Endodermal cell (in vitro differentiated cells): ENCODE measurements at regions not wholly inside any gene's neighbourhood (a gene's known extent, or its start where the extent isn't known, plus 50 kb on each side); places are given as distances from the start of the nearest gene placed in this dataset.
"Not testable (repeated sequence)": the region's sequence is repeated elsewhere in the genome, so short reads cannot be mapped to it uniquely, and the experiment has no call there.

Experiments used
- DNase-seq: peaks from one replicate; pipeline ENCODE4 v3.0.0-alpha.2; 2017
- H3K27ac ChIP-seq: 2 replicates; pipeline ENCODE4 v1.5.1; 2013; ENCODE audit warnings: mild to moderate bottlenecking, low read depth, low read length, moderate library complexity
- H3K27me3 ChIP-seq: 2 replicates; pipeline ENCODE4 v1.6.1; 2013; ENCODE audit warnings: mild to moderate bottlenecking, low read length, moderate library complexity; ENCODE audit not compliant: insufficient read depth, control insufficient read depth, poor library complexity, severe bottlenecking
- H3K36me3 ChIP-seq: 2 replicates; pipeline ENCODE4 v1.7.0; 2013; ENCODE audit warnings: mild to moderate bottlenecking, low read length, moderate library complexity; ENCODE audit not compliant: control insufficient read depth, insufficient read depth
- H3K4me1 ChIP-seq: one replicate; pipeline ENCODE4 v1.7.0; 2013; ENCODE audit warnings: low read length; ENCODE audit not compliant: control insufficient read depth, insufficient read depth
- H3K4me3 ChIP-seq: 2 replicates; pipeline ENCODE4 v1.5.1; 2013; ENCODE audit warnings: mild to moderate bottlenecking, low read length, moderate library complexity
- H3K9ac ChIP-seq: 2 replicates; pipeline ENCODE4 v1.6.1; 2013; ENCODE audit warnings: mild to moderate bottlenecking, low read length, moderate library complexity; ENCODE audit not compliant: poor library complexity, severe bottlenecking; ENCODE audit errors: extremely low read depth
- H3K9me3 ChIP-seq: 2 replicates; pipeline ENCODE4 v1.6.1; 2013; ENCODE audit warnings: mild to moderate bottlenecking, low read length, moderate library complexity; ENCODE audit not compliant: control insufficient read depth
- H3K27ac Mint-ChIP-seq: 2 replicates; pipeline ENCODE4 v1.8.0; 2020; ENCODE audit warnings: mixed read lengths
- H3K27me3 Mint-ChIP-seq: 2 replicates; pipeline ENCODE4 v1.8.0; 2021; ENCODE audit warnings: mild to moderate bottlenecking, mixed read lengths; ENCODE audit not compliant: insufficient read depth
- H3K36me3 Mint-ChIP-seq: 2 replicates; pipeline ENCODE4 v1.8.0; 2020; ENCODE audit warnings: low read depth, mixed read lengths
- H3K4me1 Mint-ChIP-seq: 2 replicates; pipeline ENCODE4 v1.8.0; 2020; ENCODE audit warnings: mixed read lengths
- H3K4me3 Mint-ChIP-seq: 2 replicates; pipeline ENCODE4 v1.8.0; 2020; ENCODE audit warnings: mild to moderate bottlenecking, moderate library complexity, mixed read lengths
- H3K9me3 Mint-ChIP-seq: 2 replicates; pipeline ENCODE4 v1.8.0; 2020; ENCODE audit warnings: mild to moderate bottlenecking, mixed read lengths
- CTCF ChIP-seq: fragments of 200-600 bp; sonication (generic); conservative IDR thresholded peaks from 2 replicates; pipeline ENCODE4 v1.5.0; 2021; ENCODE audit warnings: antibody characterized with exemption, mild to moderate bottlenecking
- WGBS, 2 experiments: methylation state at CpG; one replicate each; pipeline versions ENCODE4 v1.1.5 to v1.1.7; 2013; ENCODE audit warnings: missing lambda C conversion rate in 2 of 2, mixed read lengths in 1 of 2; ENCODE audit not compliant: insufficient coverage in 1 of 2, insufficient read length in 1 of 2; 5-methylcytosine and 5-hydroxymethylcytosine counted together

DNA sequence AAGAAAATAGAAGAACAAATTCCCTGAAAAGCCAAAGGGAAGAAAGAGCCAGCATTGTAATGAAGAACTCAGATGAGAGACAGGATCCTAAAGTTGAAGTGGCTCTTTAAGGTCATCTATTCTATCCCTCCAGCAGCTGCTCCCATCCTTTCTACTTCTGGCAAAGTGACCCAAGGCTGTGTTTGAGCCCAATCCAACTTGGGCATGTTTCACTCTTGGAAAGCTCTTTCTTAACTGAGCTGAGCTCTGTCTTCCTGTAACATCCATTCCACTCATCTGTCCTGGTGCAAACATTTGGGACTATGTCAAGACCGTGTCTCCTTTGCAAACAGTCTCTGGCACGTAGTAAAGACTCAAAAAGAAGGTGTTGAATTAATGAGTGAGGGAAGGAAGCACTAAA lies 298.1 kb upstream of the IGF1R start:
- H3K9me3 ChIP-seq, result no peaks in the 10 kb centered on the region
- Mint-ChIP-seq H3K4me3 (no peak overlapping the region), H3K36me3 (no peaks in the 10 kb centered on the region), H3K9me3 (no peaks in the 10 kb centered on the region), H3K4me1 (no peaks in the 10 kb centered on the region), H3K27ac (no peak overlapping the region), H3K27me3 (peaks cover 3% of the 10 kb centered on the region)
- no peaks in the 10 kb centered on the region for H3K4me1 ChIP-seq
- no peak overlapping the region for H3K27ac ChIP-seq
- H3K27me3 ChIP-seq, result no peaks in the 10 kb centered on the region
- no peak overlapping the region for H3K4me3 ChIP-seq
- DNase-seq, result no peak
- WGBS, 2 experiments, result 93% methylated on average over 2 of the region's 2 CpGs; no CpG with 5 or more reads in 1 of the 2 experiments
- H3K36me3 ChIP-seq, result no peaks in the 10 kb centered on the region
- H3K9ac ChIP-seq, result no peak overlapping the region
- TF ChIP-seq CTCF, result no peak

GRCh38 chr15:98358274-98358673 lies 290.1 kb upstream of the IGF1R start:
- not testable (repeated sequence) for H3K27ac Mint-ChIP-seq

DNA sequence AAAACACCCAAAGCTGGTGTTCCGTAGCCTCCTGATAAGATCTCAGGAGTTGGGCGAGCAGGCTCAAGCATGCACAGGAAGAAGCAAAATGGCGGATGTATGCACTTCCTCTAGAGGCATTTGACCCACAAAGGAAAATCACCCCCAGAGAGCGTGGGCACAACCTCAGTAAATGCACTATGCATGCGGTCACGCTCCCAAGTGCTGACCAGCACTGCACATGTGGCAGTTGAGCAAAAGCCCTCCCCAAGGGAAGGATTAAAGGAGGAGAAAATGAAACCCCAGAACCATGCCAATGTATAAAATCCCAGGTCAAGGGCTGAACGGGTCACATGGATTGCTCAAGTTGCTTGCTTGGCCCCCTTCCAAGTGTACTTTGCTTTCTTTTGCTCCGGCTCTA lies 289.4 kb upstream of the IGF1R start:
- no peaks in the 10 kb centered on the region for H3K4me1 Mint-ChIP-seq
- no peaks in the 10 kb centered on the region for H3K27me3 Mint-ChIP-seq
- H3K36me3 ChIP-seq, result no peaks in the 10 kb centered on the region
- no peak overlapping the region for H3K4me3 ChIP-seq
- H3K9me3 Mint-ChIP-seq, result no peaks in the 10 kb centered on the region
- H3K9ac ChIP-seq, result no peak overlapping the region
- no peaks in the 10 kb centered on the region for H3K4me1 ChIP-seq
- no peak overlapping the region for H3K4me3 Mint-ChIP-seq
- no peak for TF ChIP-seq CTCF
- no peaks in the 10 kb centered on the region for H3K36me3 Mint-ChIP-seq
- WGBS, 2 experiments, result 87 to 93% methylated on average over 5 to 8 of the region's 8 CpGs
- H3K27ac ChIP-seq, result no peak overlapping the region
- no peaks in the 10 kb centered on the region for H3K27me3 ChIP-seq
- DNase-seq, result no peak
- no peaks in the 10 kb centered on the region for H3K9me3 ChIP-seq
- H3K27ac Mint-ChIP-seq, result no peak overlapping the region

More at GRCh38 chr15:98358274-98358673, 290.1 kb upstream of the IGF1R start:
- not testable (repeated sequence) for H3K4me3 Mint-ChIP-seq, H3K9me3 ChIP-seq, H3K4me3 ChIP-seq, H3K4me1 ChIP-seq, H3K9ac ChIP-seq, H3K27me3 ChIP-seq, H3K9me3 Mint-ChIP-seq, H3K27ac ChIP-seq, H3K27me3 Mint-ChIP-seq, H3K36me3 Mint-ChIP-seq, H3K4me1 Mint-ChIP-seq, DNase-seq, H3K36me3 ChIP-seq
- WGBS, 2 experiments, result 92 to 100% methylated on average over 2 to 5 of the region's 5 CpGs

- 83 to 91% methylated on average over 2 of the region's 2 CpGs for WGBS, 2 experiments
- Histone ChIP-seq H3K36me3 (no peaks in the 10 kb centered on the region), H3K27me3 (no peaks in the 10 kb centered on the region), H3K4me3 (no peak overlapping the region), H3K4me1 (no peaks in the 10 kb centered on the region), H3K27ac (no peak overlapping the region), H3K9me3 (no peaks in the 10 kb centered on the region), H3K9ac (no peak overlapping the region)
- Mint-ChIP-seq H3K36me3 (no peaks in the 10 kb centered on the region), H3K27me3 (no peaks in the 10 kb centered on the region), H3K9me3 (no peaks in the 10 kb centered on the region), H3K4me3 (no peak overlapping the region), H3K4me1 (no peaks in the 10 kb centered on the region), H3K27ac (no peak overlapping the region)
- no peak for TF ChIP-seq CTCF
- DNase-seq, result no peak
Measured at GRCh38 chr15:98363416-98363815, 284.9 kb upstream of the IGF1R start.
